ENCODE measurements at regions not wholly inside any gene's neighbourhood (a gene's known extent, or its start where the extent isn't known, plus 50 kb on each side); places are given as distances from the start of the nearest gene placed in this dataset.

DNA sequence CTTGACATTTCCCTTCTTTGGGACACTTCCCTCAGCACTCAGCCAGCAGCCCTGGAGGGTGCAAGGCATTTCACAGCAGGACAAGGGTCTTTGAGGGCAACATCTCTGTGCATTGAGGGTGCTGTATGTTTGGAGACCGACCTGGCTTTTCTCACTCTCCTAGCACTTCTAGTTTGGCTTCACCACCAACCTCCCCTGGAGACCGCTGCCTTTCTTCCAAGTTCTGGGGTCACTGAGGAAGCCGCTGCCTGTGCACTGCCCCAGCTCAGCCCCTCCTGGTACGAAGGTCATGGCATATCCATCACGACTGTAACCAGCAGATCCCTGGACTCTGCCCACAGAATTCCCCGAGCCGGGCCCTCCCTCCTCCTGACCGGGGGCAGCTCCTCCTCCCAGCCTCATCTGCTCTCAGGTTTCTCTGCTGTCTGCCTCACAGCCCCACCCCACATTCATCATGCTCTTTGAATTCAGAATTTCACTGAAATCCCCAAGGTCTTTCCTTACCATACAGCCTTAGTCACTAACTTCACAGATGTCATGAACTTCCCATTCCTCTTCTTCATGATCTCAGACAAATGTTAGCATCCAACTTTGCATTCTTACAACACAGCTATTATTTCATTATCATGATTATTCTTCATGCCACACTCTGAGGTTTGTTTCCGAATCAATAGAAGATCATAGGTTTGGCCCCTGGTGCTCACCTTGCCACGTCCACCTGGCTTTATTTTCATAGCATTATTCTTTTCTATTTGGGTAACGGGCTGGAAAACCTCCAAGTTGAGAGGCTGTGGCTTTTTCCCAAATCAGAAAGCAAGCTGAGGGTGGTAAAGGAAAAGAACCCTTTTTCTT is 113.0 kb upstream of the COPS8 start:
- Histone ChIP-seq H3K4me2 (no peak overlapping the region), H3K36me3 (replicated peaks in 1 of 2; ENCODE audit: control insufficient read depth in 1 of 2, insufficient read depth in 2 of 2, low read length in 1 of 2) (no peaks in the 10 kb centered on the region), H3K4me1 (ENCODE audit: control insufficient read depth in 1 of 2, insufficient read depth in 2 of 2, low read depth in 1 of 2, low read length in 1 of 2) (no peaks in the 10 kb centered on the region), H3K79me2 (ENCODE audit: insufficient read depth) (no peaks in the 10 kb centered on the region), H2AFZ (ENCODE audit: low read depth) (no peak overlapping the region), H3K27ac (ENCODE audit: low read depth in 2 of 2, low read length in 1 of 2) (no peak overlapping the region), H4K20me1 (ENCODE audit: insufficient read depth) (no peaks in the 10 kb centered on the region), H3F3A (replicated peaks; ENCODE audit: insufficient read depth) (no peaks in the 10 kb centered on the region), H3K9me3 (no peaks in the 10 kb centered on the region), H3K27me3 (ENCODE audit: insufficient read depth) (no peaks in the 10 kb centered on the region; the same call in 1 of the 2 replicates), H3K9me2 (no peaks in the 10 kb centered on the region), H3K9ac (no peak overlapping the region), H3K4me3 (ENCODE audit: low read depth in 2 of 2, low read length in 1 of 2) (no peak overlapping the region)
- POLR2A ChIA-PET: no interaction called here
- no peak for TF ChIP-seq POLR2AphosphoS5 (IDR thresholded peaks at IDR 0.05; ENCODE audit: low read depth, low read length)
- TF ChIP-seq, protein P1, sequence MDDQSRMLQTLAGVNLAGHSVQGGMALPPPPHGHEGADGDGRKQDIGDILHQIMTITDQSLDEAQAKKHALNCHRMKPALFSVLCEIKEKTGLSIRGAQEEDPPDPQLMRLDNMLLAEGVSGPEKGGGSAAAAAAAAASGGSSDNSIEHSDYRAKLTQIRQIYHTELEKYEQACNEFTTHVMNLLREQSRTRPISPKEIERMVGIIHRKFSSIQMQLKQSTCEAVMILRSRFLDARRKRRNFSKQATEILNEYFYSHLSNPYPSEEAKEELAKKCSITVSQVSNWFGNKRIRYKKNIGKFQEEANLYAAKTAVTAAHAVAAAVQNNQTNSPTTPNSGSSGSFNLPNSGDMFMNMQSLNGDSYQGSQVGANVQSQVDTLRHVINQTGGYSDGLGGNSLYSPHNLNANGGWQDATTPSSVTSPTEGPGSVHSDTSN (IDR thresholded peaks at IDR 0.05): no peak
- TF ChIP-seq, protein P2, sequence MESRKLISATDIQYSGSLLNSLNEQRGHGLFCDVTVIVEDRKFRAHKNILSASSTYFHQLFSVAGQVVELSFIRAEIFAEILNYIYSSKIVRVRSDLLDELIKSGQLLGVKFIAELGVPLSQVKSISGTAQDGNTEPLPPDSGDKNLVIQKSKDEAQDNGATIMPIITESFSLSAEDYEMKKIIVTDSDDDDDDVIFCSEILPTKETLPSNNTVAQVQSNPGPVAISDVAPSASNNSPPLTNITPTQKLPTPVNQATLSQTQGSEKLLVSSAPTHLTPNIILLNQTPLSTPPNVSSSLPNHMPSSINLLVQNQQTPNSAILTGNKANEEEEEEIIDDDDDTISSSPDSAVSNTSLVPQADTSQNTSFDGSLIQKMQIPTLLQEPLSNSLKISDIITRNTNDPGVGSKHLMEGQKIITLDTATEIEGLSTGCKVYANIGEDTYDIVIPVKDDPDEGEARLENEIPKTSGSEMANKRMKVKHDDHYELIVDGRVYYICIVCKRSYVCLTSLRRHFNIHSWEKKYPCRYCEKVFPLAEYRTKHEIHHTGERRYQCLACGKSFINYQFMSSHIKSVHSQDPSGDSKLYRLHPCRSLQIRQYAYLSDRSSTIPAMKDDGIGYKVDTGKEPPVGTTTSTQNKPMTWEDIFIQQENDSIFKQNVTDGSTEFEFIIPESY (IDR thresholded peaks at IDR 0.05; ENCODE audit: borderline replicate concordance, low read depth): no peak
- no peak for TF ChIP-seq SIN3A (IDR thresholded peaks at IDR 0.05; ENCODE audit: borderline replicate concordance, low read depth, low read length)
- TF ChIP-seq RAD21 (IDR thresholded peaks at IDR 0.05; ENCODE audit: low read length): no peak
- no peak for TF ChIP-seq ELF1 (IDR thresholded peaks at IDR 0.05)
- TF ChIP-seq RFX5 (IDR thresholded peaks at IDR 0.05; ENCODE audit: low read length): no peak
- TF ChIP-seq, protein P3, sequence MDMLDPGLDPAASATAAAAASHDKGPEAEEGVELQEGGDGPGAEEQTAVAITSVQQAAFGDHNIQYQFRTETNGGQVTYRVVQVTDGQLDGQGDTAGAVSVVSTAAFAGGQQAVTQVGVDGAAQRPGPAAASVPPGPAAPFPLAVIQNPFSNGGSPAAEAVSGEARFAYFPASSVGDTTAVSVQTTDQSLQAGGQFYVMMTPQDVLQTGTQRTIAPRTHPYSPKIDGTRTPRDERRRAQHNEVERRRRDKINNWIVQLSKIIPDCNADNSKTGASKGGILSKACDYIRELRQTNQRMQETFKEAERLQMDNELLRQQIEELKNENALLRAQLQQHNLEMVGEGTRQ (IDR thresholded peaks at IDR 0.05; ENCODE audit: borderline replicate concordance, low read depth, low read length): no peak
- no peak for TF ChIP-seq MEF2A (IDR thresholded peaks at IDR 0.05; ENCODE audit: borderline replicate concordance, low read depth)
- no peak for TF ChIP-seq RCOR1 (IDR thresholded peaks at IDR 0.05; ENCODE audit: low read length)
- TF ChIP-seq RXRA (IDR thresholded peaks at IDR 0.05; ENCODE audit: borderline replicate concordance, low read depth): no peak
- TF ChIP-seq, protein P4, sequence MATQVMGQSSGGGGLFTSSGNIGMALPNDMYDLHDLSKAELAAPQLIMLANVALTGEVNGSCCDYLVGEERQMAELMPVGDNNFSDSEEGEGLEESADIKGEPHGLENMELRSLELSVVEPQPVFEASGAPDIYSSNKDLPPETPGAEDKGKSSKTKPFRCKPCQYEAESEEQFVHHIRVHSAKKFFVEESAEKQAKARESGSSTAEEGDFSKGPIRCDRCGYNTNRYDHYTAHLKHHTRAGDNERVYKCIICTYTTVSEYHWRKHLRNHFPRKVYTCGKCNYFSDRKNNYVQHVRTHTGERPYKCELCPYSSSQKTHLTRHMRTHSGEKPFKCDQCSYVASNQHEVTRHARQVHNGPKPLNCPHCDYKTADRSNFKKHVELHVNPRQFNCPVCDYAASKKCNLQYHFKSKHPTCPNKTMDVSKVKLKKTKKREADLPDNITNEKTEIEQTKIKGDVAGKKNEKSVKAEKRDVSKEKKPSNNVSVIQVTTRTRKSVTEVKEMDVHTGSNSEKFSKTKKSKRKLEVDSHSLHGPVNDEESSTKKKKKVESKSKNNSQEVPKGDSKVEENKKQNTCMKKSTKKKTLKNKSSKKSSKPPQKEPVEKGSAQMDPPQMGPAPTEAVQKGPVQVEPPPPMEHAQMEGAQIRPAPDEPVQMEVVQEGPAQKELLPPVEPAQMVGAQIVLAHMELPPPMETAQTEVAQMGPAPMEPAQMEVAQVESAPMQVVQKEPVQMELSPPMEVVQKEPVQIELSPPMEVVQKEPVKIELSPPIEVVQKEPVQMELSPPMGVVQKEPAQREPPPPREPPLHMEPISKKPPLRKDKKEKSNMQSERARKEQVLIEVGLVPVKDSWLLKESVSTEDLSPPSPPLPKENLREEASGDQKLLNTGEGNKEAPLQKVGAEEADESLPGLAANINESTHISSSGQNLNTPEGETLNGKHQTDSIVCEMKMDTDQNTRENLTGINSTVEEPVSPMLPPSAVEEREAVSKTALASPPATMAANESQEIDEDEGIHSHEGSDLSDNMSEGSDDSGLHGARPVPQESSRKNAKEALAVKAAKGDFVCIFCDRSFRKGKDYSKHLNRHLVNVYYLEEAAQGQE (IDR thresholded peaks at IDR 0.05; ENCODE audit: low read depth, low read length): no peak
- no peak for TF ChIP-seq EP300 (IDR thresholded peaks at IDR 0.05; ENCODE audit: borderline replicate concordance in 1 of 2, low read depth in 1 of 2, low read length in 1 of 2)
- TF ChIP-seq TEAD4 (IDR thresholded peaks at IDR 0.05; ENCODE audit: borderline replicate concordance, insufficient read depth): no peak
- TF ChIP-seq YY1 (IDR thresholded peaks at IDR 0.05; ENCODE audit: low read depth): no peak
- no peak for DNase-seq
- CTCF ChIA-PET: no interaction called here
- WGBS (ENCODE audit: low lambda C conversion rate): 30% methylated on average over 11 of the region's 11 CpGs
